K562 (cell line): ENCODE measurements at regions not wholly inside any gene's neighbourhood (a gene's known extent, or its start where the extent isn't known, plus 50 kb on each side); places are given as distances from the start of the nearest gene placed in this dataset.

Source experiments
- ATAC-seq: fragments of 200-7000 bp; cut with Tn5 transposase; 3 replicates; pipeline ENCODE4 v1.9.1; 2020; ENCODE audit warnings: moderate library complexity
- BruUV-seq: library from RNA; stranded (reverse); fragments of 400-500 nt; replicated peaks from 2 replicates; lab custom pipeline; 2021; lab: Mats Ljungman, UMichigan
- CTCF ChIA-PET: fragments of 300-600 bp; formaldehyde crosslinking; extraction: SDS; loops from one replicate; lab custom pipeline; 2021; ENCODE audit warnings: low intra/inter-chr PET ratio; lab: Yijun Ruan, JAX
- POLR2A ChIA-PET: fragments of 300-600, 350-650 bp; sonication (Branson Sonifier 250); formaldehyde crosslinking; extraction: SDS; loops from one replicate; lab custom pipeline; 2021; ENCODE audit warnings: antibody characterized with exemption, inconsistent platforms; lab: Yijun Ruan, JAX
- DNase-seq, 4 experiments: peaks; one replicate each; pipeline versions ENCODE4 v3.0.0 to v3.0.0-alpha.2; 2011 to 2018; ENCODE audit warnings: low spot score in 3 of 4, mixed read lengths in 3 of 4; ENCODE audit errors: extremely low read depth in 1 of 4
- FAIRE-seq: peaks from 2 replicates; lab custom pipeline; 2011; peaks lifted over from hg19 to GRCh38; lab: Jason Lieb, UNC
- H2AFZ ChIP-seq: 2 replicates; pipeline ENCODE4 v1.6.0; 2011; ENCODE audit warnings: low read depth, low read length, control low read depth, inconsistent platforms
- H3K27ac ChIP-seq: fragments of 200-600 bp; 3 replicates; pipeline ENCODE4 v1.8.0; 2011; ENCODE audit warnings: low read depth, mild to moderate bottlenecking, control low read depth, inconsistent platforms, low read length, moderate library complexity, mixed read lengths; ENCODE audit errors: extremely low read depth
- H3K27me3 ChIP-seq, 2 experiments: fragments of 300-600 bp in 1 of 2; 2 replicates in 1 of 2; 3 replicates in 1 of 2; pipeline versions ENCODE4 v1.6.0 to v1.8.0; 2011; ENCODE audit warnings: inconsistent platforms in 2 of 2, low read length in 2 of 2, mild to moderate bottlenecking in 1 of 2, mixed read lengths in 1 of 2, moderate library complexity in 1 of 2; ENCODE audit not compliant: control insufficient read depth in 2 of 2, insufficient read depth in 2 of 2
- H3K36me3 ChIP-seq: fragments of 300-600 bp; 3 replicates; pipeline ENCODE4 v1.8.0; 2011; ENCODE audit warnings: mild to moderate bottlenecking, low read length, inconsistent platforms; ENCODE audit not compliant: control insufficient read depth, insufficient read depth
- H3K4me1 ChIP-seq, 2 experiments: fragments of 200-600 bp in 1 of 2; replicated peaks in 1 of 2; 2 replicates in 1 of 2; 3 replicates in 1 of 2; pipeline versions ENCODE4 v1.5.1 to v1.8.0; 2011; ENCODE audit warnings: inconsistent platforms in 2 of 2, low read length in 2 of 2, mild to moderate bottlenecking in 1 of 2, mixed read lengths in 1 of 2, moderate library complexity in 1 of 2; ENCODE audit not compliant: control insufficient read depth in 2 of 2, insufficient read depth in 2 of 2
- H3K4me2 ChIP-seq: 2 replicates; pipeline ENCODE4 v1.6.1; 2011; ENCODE audit warnings: low read length, control low read depth, inconsistent platforms, mixed read lengths; ENCODE audit not compliant: insufficient read depth
- H3K4me3 ChIP-seq: fragments of 200-600 bp; sonication (generic), shearing (Covaris generic); 2 replicates; pipeline ENCODE4 v1.5.1; 2016; ENCODE audit warnings: control low read depth, inconsistent platforms
- H3K79me2 ChIP-seq: fragments of 200-600 bp; 3 replicates; pipeline ENCODE4 v1.8.0; 2011; ENCODE audit warnings: low read length, inconsistent platforms; ENCODE audit not compliant: control insufficient read depth, insufficient read depth
- H3K9ac ChIP-seq, 2 experiments: 2 replicates each; pipeline versions ENCODE4 v1.6.0 to v1.6.1; 2011; ENCODE audit warnings: low read depth in 2 of 2, low read length in 2 of 2, control low read depth in 1 of 2, inconsistent platforms in 1 of 2, mild to moderate bottlenecking in 1 of 2, mixed read lengths in 1 of 2; ENCODE audit not compliant: insufficient read depth in 1 of 2
- H3K9me1 ChIP-seq: one replicate; pipeline ENCODE4 v1.6.0; 2011; ENCODE audit warnings: inconsistent platforms, mild to moderate bottlenecking, low read length, moderate library complexity; ENCODE audit not compliant: control insufficient read depth, insufficient read depth
- H3K9me3 ChIP-seq: replicated peaks from 2 replicates; pipeline ENCODE4 v1.5.1; 2011; ENCODE audit warnings: low read depth, low read length, inconsistent platforms; ENCODE audit not compliant: control insufficient read depth, insufficient read depth
- H4K20me1 ChIP-seq: replicated peaks from 2 replicates; pipeline ENCODE4 v1.6.1; 2011; ENCODE audit warnings: low read length, inconsistent platforms, mixed read lengths; ENCODE audit not compliant: control insufficient read depth, insufficient read depth
- CTBP1 ChIP-seq: fragments of 450-650 bp; IDR thresholded peaks from 2 replicates; pipeline ENCODE4 v1.6.1; 2016; ENCODE audit warnings: borderline replicate concordance
- EZH2 ChIP-seq: IDR thresholded peaks from 2 replicates; pipeline ENCODE4 v1.6.1; 2012; ENCODE audit warnings: low read depth, mild to moderate bottlenecking, inconsistent platforms, low read length, borderline replicate concordance
- MEF2A ChIP-seq: IDR thresholded peaks from 2 replicates; pipeline ENCODE4 v1.6.1; 2011; ENCODE audit warnings: low read depth, mild to moderate bottlenecking, low read length, moderate library complexity; ENCODE audit not compliant: control insufficient read depth
- RAD21 ChIP-seq, 2 experiments: fragments of 250-450 bp in 1 of 2; fragments of 450-650 bp in 1 of 2; sonication (Bioruptor Pico) in 1 of 2; formaldehyde crosslinking in 1 of 2; IDR thresholded peaks in 1 of 2; conservative IDR thresholded peaks in 1 of 2; 2 replicates each; pipeline versions ENCODE4 v1.4.0 to v1.8.0; 2020 to 2022; ENCODE audit warnings: mild to moderate bottlenecking in 2 of 2, moderate library complexity in 1 of 2
- RERE ChIP-seq: sonication (generic); formaldehyde crosslinking; IDR thresholded peaks from 2 replicates; pipeline ENCODE4 v1.8.0; 2023; ENCODE audit warnings: missing genetic modification reagents, mild to moderate bottlenecking, borderline replicate concordance
- SIX5 ChIP-seq, 2 experiments: IDR thresholded peaks; 2 replicates each; pipeline ENCODE4 v1.6.1; 2011; ENCODE audit warnings: low read length in 2 of 2, borderline replicate concordance in 1 of 2, low read depth in 1 of 2, mild to moderate bottlenecking in 1 of 2, moderate library complexity in 1 of 2; ENCODE audit not compliant: insufficient read depth in 1 of 2
- ZBTB17 ChIP-seq: fragments of 450-650 bp; formaldehyde crosslinking; IDR thresholded peaks from 2 replicates; pipeline ENCODE4 v1.4.0; 2020; ENCODE audit warnings: mild to moderate bottlenecking
- ZNF121 ChIP-seq: sonication (generic); formaldehyde crosslinking; conservative IDR thresholded peaks from 2 replicates; pipeline ENCODE4 v1.8.0; 2022; ENCODE audit warnings: missing genetic modification reagents
- ZNF165 ChIP-seq: fragments of 250-450 bp; sonication (Bioruptor Pico); IDR thresholded peaks from 2 replicates; pipeline ENCODE4 v1.4.0; 2020; ENCODE audit warnings: borderline replicate concordance
- ZNF551 ChIP-seq: fragments of 250-450 bp; sonication (Bioruptor Pico); IDR thresholded peaks from 2 replicates; pipeline ENCODE4 v1.5.0; 2021; ENCODE audit warnings: mild to moderate bottlenecking, moderate library complexity
- ZNF583 ChIP-seq: fragments of 250-450 bp; sonication (Bioruptor Pico); IDR thresholded peaks from 2 replicates; pipeline ENCODE4 v1.4.0; 2020
- WGBS: fragments of 100-300 bp; shearing (Covaris generic); methylation state at CpG from one replicate; pipeline ENCODE4 v1.1.6; 2016; ENCODE audit warnings: low coverage, mixed read lengths; ENCODE audit not compliant: insufficient coverage; ENCODE audit errors: missing lambda C conversion rate; 5-methylcytosine and 5-hydroxymethylcytosine counted together
- in situ Hi-C: fragments of 300-500 bp; cut with MboI; formaldehyde crosslinking; loops from 4 replicates; pipeline ENCODE4 v1.15.0; 2018; ENCODE audit warnings: inconsistent platforms, mixed read lengths
- intact Hi-C: fragments of 100-400 bp; cut with micrococcal nuclease; formaldehyde crosslinking; loops from 2 replicates; pipeline ENCODE4 v1.14.2; 2022

GRCh38 chr10:120971671-120972070 is 120.5 kb downstream of the WDR11 start (continued):
- TF ChIP-seq RERE (CRISPR knock-in tag): no peak

GRCh38 chr10:120972259-120972658 is 121.1 kb downstream of the WDR11 start:
- TF ChIP-seq ZNF121: no peak
- TF ChIP-seq RAD21 (CRISPR knock-in tag; conservative IDR thresholded peaks at IDR 0.05 in 1 of 2, IDR thresholded peaks at IDR 0.05 in 1 of 2): no peak
- no peak for TF ChIP-seq ZNF165 (CRISPR knock-in tag)
- no peak for TF ChIP-seq ZNF551
- no peak for TF ChIP-seq MEF2A
- no peak for TF ChIP-seq ZNF583 (CRISPR knock-in tag)
- TF ChIP-seq CTBP1: no peak
- TF ChIP-seq EZH2: no peak
- no peak for TF ChIP-seq SIX5 (IDR thresholded peaks at IDR 0.05; ENCODE audit: borderline replicate concordance in 1 of 2, insufficient read depth in 1 of 2, low read depth in 1 of 2, low read length in 2 of 2)
- TF ChIP-seq ZBTB17 (CRISPR knock-in tag): no peak
- Histone ChIP-seq H3K27me3 (no peaks in the 10 kb centered on the region), H3K27ac (no peak overlapping the region), H2AFZ (no peak overlapping the region), H3K4me3 (no peak overlapping the region), H3K9me1 (no peaks in the 10 kb centered on the region), H3K4me2 (no peak overlapping the region), H3K4me1 (no peaks in the 10 kb centered on the region), H3K79me2 (no peaks in the 10 kb centered on the region), H3K9ac (no peak overlapping the region), H3K9me3 (no peaks in the 10 kb centered on the region), H3K36me3 (no peaks in the 10 kb centered on the region), H4K20me1 (no peaks in the 10 kb centered on the region)
- ChIA-PET POLR2A (no interaction called here), CTCF (no interaction called here)
- no peak for DNase-seq
- in situ Hi-C loops (no loop called here), intact Hi-C loops (no loop called here)
- no peak for FAIRE-seq
- no peak for ATAC-seq
- WGBS: 6% methylated on average over 2 of the region's 2 CpGs
- BruUV-seq: no TSS peak
